AG04449 (cell line): ENCODE measurements at regions not wholly inside any gene's neighbourhood (a gene's known extent, or its start where the extent isn't known, plus 50 kb on each side); places are given as distances from the start of the nearest gene placed in this dataset.
"Not testable (repeated sequence)": the region's sequence is repeated elsewhere in the genome, so short reads cannot be mapped to it uniquely, and the experiment has no call there.

Experiments used
- CTCF ChIA-PET: fragments of 350-600 bp; formaldehyde crosslinking; extraction: SDS; loops from one replicate; lab custom pipeline; 2021; ENCODE audit warnings: antibody characterized with exemption; lab: Yijun Ruan, JAX
- POLR2A ChIA-PET: fragments of 400-600, 350-600 bp; formaldehyde crosslinking; extraction: SDS; loops from one replicate; lab custom pipeline; 2020; ENCODE audit warnings: antibody characterized with exemption, inconsistent platforms; lab: Yijun Ruan, JAX
- DNase-seq: peaks from one replicate; pipeline ENCODE4 v3.0.0-alpha.2; 2010; ENCODE audit warnings: low read depth, low spot score
- H3K4me3 ChIP-seq: 2 replicates; pipeline ENCODE4 v1.5.1; 2011; ENCODE audit warnings: low read depth, mild to moderate bottlenecking, control low read depth, low read length
- TF ChIP-seq, protein P1 (sequence below): IDR thresholded peaks from one replicate; pipeline ENCODE4 v1.5.1; 2011; ENCODE audit warnings: mild to moderate bottlenecking, moderate library complexity, low read length, control low read depth, inconsistent platforms; ENCODE audit not compliant: insufficient read depth; ENCODE audit errors: missing control alignments

DNA sequence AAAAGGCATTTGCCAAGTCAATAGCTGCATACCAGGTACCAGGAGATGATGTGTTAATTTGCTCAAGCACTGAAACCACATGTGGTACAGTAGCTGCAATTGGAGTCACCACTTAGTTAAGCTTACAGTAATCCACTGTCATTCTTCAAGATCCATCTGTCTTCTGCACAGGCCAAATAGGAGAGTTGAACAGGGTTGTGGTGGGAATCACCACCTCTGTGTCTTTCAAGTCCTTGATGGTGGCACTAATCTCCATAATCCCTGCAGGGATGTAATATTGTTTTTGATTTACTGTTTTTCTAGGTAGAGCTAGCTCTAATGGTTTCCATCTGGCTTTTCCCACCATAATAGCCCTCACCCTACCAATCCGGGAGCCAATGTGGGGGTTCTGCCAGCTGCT is 91.9 kb downstream of the FCRL5 start:
- no peak overlapping the region for H3K4me3 ChIP-seq
- POLR2A ChIA-PET = no interaction called here
- CTCF ChIA-PET = no interaction called here
- TF ChIP-seq, protein P1, sequence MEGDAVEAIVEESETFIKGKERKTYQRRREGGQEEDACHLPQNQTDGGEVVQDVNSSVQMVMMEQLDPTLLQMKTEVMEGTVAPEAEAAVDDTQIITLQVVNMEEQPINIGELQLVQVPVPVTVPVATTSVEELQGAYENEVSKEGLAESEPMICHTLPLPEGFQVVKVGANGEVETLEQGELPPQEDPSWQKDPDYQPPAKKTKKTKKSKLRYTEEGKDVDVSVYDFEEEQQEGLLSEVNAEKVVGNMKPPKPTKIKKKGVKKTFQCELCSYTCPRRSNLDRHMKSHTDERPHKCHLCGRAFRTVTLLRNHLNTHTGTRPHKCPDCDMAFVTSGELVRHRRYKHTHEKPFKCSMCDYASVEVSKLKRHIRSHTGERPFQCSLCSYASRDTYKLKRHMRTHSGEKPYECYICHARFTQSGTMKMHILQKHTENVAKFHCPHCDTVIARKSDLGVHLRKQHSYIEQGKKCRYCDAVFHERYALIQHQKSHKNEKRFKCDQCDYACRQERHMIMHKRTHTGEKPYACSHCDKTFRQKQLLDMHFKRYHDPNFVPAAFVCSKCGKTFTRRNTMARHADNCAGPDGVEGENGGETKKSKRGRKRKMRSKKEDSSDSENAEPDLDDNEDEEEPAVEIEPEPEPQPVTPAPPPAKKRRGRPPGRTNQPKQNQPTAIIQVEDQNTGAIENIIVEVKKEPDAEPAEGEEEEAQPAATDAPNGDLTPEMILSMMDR = no peak
- no peak for DNase-seq

GRCh38 chr1:157457279-157457678 is 95.0 kb downstream of the FCRL5 start:
- POLR2A ChIA-PET = no interaction called here

DNA sequence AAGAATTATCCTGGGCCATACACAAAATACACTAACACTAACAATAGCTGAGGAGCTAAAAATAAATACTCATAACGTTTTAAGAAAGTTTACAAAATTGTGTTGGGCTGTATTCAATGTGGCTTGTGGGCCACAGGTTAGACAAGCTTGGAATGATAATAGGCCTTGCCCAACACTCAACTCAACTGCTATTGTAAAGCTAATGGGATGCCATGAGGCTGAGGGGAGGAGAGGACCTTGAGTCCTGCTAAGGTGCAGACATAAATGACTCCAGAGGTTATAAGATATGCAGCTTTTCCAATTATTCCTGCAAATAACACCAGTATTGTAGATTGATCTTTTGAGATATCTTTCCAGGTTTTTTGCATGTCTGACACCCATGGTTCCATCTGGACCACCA is 97.0 kb downstream of the FCRL5 start:
- no peak overlapping the region for H3K4me3 ChIP-seq
- TF ChIP-seq, protein P1 = no peak
- CTCF ChIA-PET = no interaction called here
- POLR2A ChIA-PET = no interaction called here
- no peak for DNase-seq

More at GRCh38 chr1:157457279-157457678, 95.0 kb downstream of the FCRL5 start:
- TF ChIP-seq, protein P1 = no peak
- no peak overlapping the region for H3K4me3 ChIP-seq
- DNase-seq = no peak
- CTCF ChIA-PET = no interaction called here

- no peak overlapping the region for H3K4me3 ChIP-seq
- POLR2A ChIA-PET = no interaction called here
- no peak for DNase-seq
- TF ChIP-seq, protein P1 = no peak
- CTCF ChIA-PET = no interaction called here
These were observed 102.2 kb downstream of the FCRL5 start for GRCh38 chr1:157450106-157450505.

GRCh38 chr1:157448636-157449035 is 103.7 kb downstream of the FCRL5 start:
- no peak for DNase-seq
- TF ChIP-seq, protein P1 = no peak
- ChIA-PET CTCF (interaction anchor here (1.1 to 1.3 kb wide), 2 partner anchors 39 to 49 kb away, joined by 3 to 4 read pairs; no protein-coding TSS in a partner anchor), POLR2A (no interaction called here)
- no peak overlapping the region for H3K4me3 ChIP-seq

DNA sequence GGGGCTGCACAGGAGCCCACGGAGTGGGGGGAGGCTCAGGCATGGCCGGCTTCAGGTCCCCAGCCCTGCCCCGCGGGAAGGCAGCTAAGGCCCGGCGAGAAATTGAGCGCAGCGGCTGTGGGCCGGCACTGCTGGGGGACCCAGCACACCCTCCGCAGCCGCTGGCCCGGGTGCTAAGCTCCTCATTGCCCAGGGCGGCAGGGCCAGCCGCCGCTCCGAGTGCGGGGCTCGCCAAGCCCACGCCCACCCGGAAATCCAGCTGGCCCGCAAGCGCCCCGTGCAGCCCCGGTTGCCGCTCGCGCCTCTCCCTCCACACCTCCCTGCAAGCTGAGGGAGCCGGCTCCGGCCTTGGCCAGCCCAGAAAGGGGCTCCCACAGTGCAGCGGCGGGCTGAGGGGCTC is 106.0 kb downstream of the FCRL5 start:
- CTCF ChIA-PET, POLR2A ChIA-PET, H3K4me3 ChIP-seq, DNase-seq: not testable (repeated sequence)

DNA sequence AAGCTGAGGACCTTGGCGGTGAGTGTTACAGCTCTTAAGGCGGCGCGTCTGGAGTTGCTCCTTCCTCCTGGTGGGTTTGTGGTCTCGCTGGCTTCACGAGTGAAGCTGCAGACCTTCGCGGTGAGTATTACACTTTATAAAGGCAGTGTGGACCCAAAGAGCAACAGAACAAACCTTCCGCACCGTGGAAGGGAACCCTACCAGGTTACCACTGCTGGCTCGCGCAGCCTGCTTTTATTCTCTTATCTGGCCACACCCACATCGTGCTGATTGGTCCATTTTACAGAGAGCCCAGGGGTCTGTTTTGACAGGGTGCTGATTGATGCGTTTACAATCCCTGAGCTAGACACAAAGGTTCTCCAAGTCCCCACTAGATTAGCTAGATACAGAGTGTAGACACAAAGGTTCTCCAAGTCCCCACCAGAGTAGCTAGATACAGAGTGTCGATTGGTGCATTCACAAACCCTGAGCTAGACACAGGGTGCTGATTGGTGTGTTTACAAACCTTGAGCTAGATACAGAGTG is 106.6 kb downstream of the FCRL5 start:
- POLR2A ChIA-PET, DNase-seq, H3K4me3 ChIP-seq: not testable (repeated sequence)
- CTCF ChIA-PET = interaction anchor here (1.4 kb wide), 1 partner anchor 69 kb away, joined by 4 read pairs; no protein-coding TSS in a partner anchor
